ENCODE measurements at regions not wholly inside any gene's neighbourhood (a gene's known extent, or its start where the extent isn't known, plus 50 kb on each side); places are given as distances from the start of the nearest gene placed in this dataset.
"Not testable (repeated sequence)": the region's sequence is repeated elsewhere in the genome, so short reads cannot be mapped to it uniquely, and the experiment has no call there.

GRCh38 chr17:71757156-71757555, 363.7 kb upstream of the SOX9 start:
- no peak for ATAC-seq
- Mint-ChIP-seq H3K36me3 (ENCODE audit: low read depth) (no peaks in the 10 kb centered on the region), H3K27ac (no peak overlapping the region), H3K4me3 (no peak overlapping the region), H3K9me3 (ENCODE audit: low read depth) (no peaks in the 10 kb centered on the region), H3K4me1 (no peaks in the 10 kb centered on the region), H3K27me3 (no peaks in the 10 kb centered on the region)
- intact Hi-C loops (cut with DNase I, micrococcal nuclease) = no loop called here
- POLR2A ChIA-PET = interaction anchor here (0.7 kb wide), 1 partner anchor 63 kb away, joined by 5 read pairs; no protein-coding TSS in a partner anchor
- CTCF ChIA-PET = no interaction called here
- DNase-seq = no peak

GRCh38 chr17:71757956-71758355, 362.9 kb upstream of the SOX9 start:
- intact Hi-C loops (cut with DNase I, micrococcal nuclease) = no loop called here
- H3K27ac Mint-ChIP-seq = no peak overlapping the region
- H3K27me3 Mint-ChIP-seq = no peaks in the 10 kb centered on the region
- H3K4me1 Mint-ChIP-seq = no peaks in the 10 kb centered on the region
- H3K4me3 Mint-ChIP-seq = no peak overlapping the region
- no peaks in the 10 kb centered on the region for H3K36me3 Mint-ChIP-seq (ENCODE audit: low read depth)
- ATAC-seq (no peak), DNase-seq (no peak)
- H3K9me3 Mint-ChIP-seq (ENCODE audit: low read depth) = no peaks in the 10 kb centered on the region
- POLR2A ChIA-PET = no interaction called here
- CTCF ChIA-PET = no interaction called here

GRCh38 chr17:71759422-71760060, 361.3 kb upstream of the SOX9 start:
- Mint-ChIP-seq H3K9me3 (ENCODE audit: low read depth) (no peaks in the 10 kb centered on the region), H3K27ac (no peak overlapping the region), H3K36me3 (ENCODE audit: low read depth) (no peaks in the 10 kb centered on the region), H3K4me1 (no peaks in the 10 kb centered on the region), H3K4me3 (no peak overlapping the region), H3K27me3 (no peaks in the 10 kb centered on the region)
- ChIA-PET POLR2A (no interaction called here), CTCF (no interaction called here)
- ATAC-seq = no peak
- DNase-seq = no peak
- intact Hi-C loops (cut with DNase I, micrococcal nuclease) = no loop called here

GRCh38 chr17:71760062-71760720, 360.6 kb upstream of the SOX9 start:
- ChIA-PET POLR2A (no interaction called here), CTCF (interaction anchor here (0.7 kb wide), 1 partner anchor 214 kb away, joined by 3 read pairs; no protein-coding TSS in a partner anchor)
- ATAC-seq (no peak), DNase-seq (no peak)
- H3K27me3 Mint-ChIP-seq = no peaks in the 10 kb centered on the region
- H3K36me3 Mint-ChIP-seq (ENCODE audit: low read depth) = no peaks in the 10 kb centered on the region
- H3K4me1 Mint-ChIP-seq = no peaks in the 10 kb centered on the region
- intact Hi-C loops (cut with DNase I, micrococcal nuclease) = no loop called here
- H3K9me3 Mint-ChIP-seq (ENCODE audit: low read depth) = no peaks in the 10 kb centered on the region
- no peak overlapping the region for H3K4me3 Mint-ChIP-seq
- no peak overlapping the region for H3K27ac Mint-ChIP-seq

- intact Hi-C loops (cut with DNase I, micrococcal nuclease) = no loop called here
- H3K9me3 Mint-ChIP-seq (ENCODE audit: low read depth) = peaks cover 2% of the 10 kb centered on the region
- CTCF ChIA-PET = no interaction called here
- no peaks in the 10 kb centered on the region for H3K27me3 Mint-ChIP-seq
- H3K36me3 Mint-ChIP-seq (ENCODE audit: low read depth) = no peaks in the 10 kb centered on the region
- H3K27ac Mint-ChIP-seq = no peak overlapping the region
- DNase-seq = no peak
- no peak overlapping the region for H3K4me3 Mint-ChIP-seq
- POLR2A ChIA-PET = no interaction called here
- no peaks in the 10 kb centered on the region for H3K4me1 Mint-ChIP-seq
- no peak for ATAC-seq
Measured at GRCh38 chr17:71762526-71762925, 358.3 kb upstream of the SOX9 start.

GRCh38 chr17:71764505-71764904, 356.3 kb upstream of the SOX9 start:
- Mint-ChIP-seq H3K4me1 (no peaks in the 10 kb centered on the region), H3K36me3 (ENCODE audit: low read depth) (no peaks in the 10 kb centered on the region), H3K9me3 (ENCODE audit: low read depth) (peaks cover 2% of the 10 kb centered on the region), H3K27ac (no peak overlapping the region), H3K4me3 (no peak overlapping the region), H3K27me3 (no peaks in the 10 kb centered on the region)
- DNase-seq = peak; percentile 6
- no peak for ATAC-seq
- CTCF ChIA-PET = no interaction called here
- intact Hi-C loops (cut with DNase I, micrococcal nuclease) = no loop called here
- POLR2A ChIA-PET = no interaction called here

- H3K27me3 Mint-ChIP-seq = no peaks in the 10 kb centered on the region
- POLR2A ChIA-PET = no interaction called here
- no peak overlapping the region for H3K4me3 Mint-ChIP-seq
- H3K9me3 Mint-ChIP-seq (ENCODE audit: low read depth) = peaks cover 2% of the 10 kb centered on the region
- H3K36me3 Mint-ChIP-seq (ENCODE audit: low read depth) = no peaks in the 10 kb centered on the region
- intact Hi-C loops (cut with DNase I, micrococcal nuclease) = no loop called here
- H3K4me1 Mint-ChIP-seq = no peaks in the 10 kb centered on the region
- H3K27ac Mint-ChIP-seq = no peak overlapping the region
- no peak for ATAC-seq
- CTCF ChIA-PET = no interaction called here
- DNase-seq = no peak
Measured at GRCh38 chr17:71765437-71765836, 355.4 kb upstream of the SOX9 start.

- peaks cover 12% of the 10 kb centered on the region for H3K9me3 Mint-ChIP-seq (ENCODE audit: low read depth)
- DNase-seq = no peak
- CTCF ChIA-PET = interaction anchor here (1.5 kb wide), 1 partner anchor 8 kb away, joined by 3 read pairs; no protein-coding TSS in a partner anchor
- intact Hi-C loops (cut with DNase I, micrococcal nuclease) = no loop called here
- no peaks in the 10 kb centered on the region for H3K4me1 Mint-ChIP-seq
- H3K4me3 Mint-ChIP-seq = no peak overlapping the region
- no peak for ATAC-seq
- H3K27ac Mint-ChIP-seq = no peak overlapping the region
- no peaks in the 10 kb centered on the region for H3K27me3 Mint-ChIP-seq
- H3K36me3 Mint-ChIP-seq (ENCODE audit: low read depth) = no peaks in the 10 kb centered on the region
- POLR2A ChIA-PET = no interaction called here
Measured at GRCh38 chr17:71769850-71770249, 351.0 kb upstream of the SOX9 start.

GRCh38 chr17:71777048-71777640, 343.7 kb upstream of the SOX9 start:
- POLR2A ChIA-PET = no interaction called here
- H3K4me1 Mint-ChIP-seq = no peaks in the 10 kb centered on the region

GRCh38 chr17:71779482-71779881, 341.3 kb upstream of the SOX9 start:
- intact Hi-C loops (cut with DNase I, micrococcal nuclease) = no loop called here
- CTCF ChIA-PET = no interaction called here
- Mint-ChIP-seq H3K4me1 (no peaks in the 10 kb centered on the region), H3K4me3 (no peak overlapping the region), H3K27me3 (peaks cover 3% of the 10 kb centered on the region), H3K9me3 (ENCODE audit: low read depth) (no peaks in the 10 kb centered on the region), H3K36me3 (ENCODE audit: low read depth) (no peaks in the 10 kb centered on the region), H3K27ac (no peak overlapping the region)
- no peak for ATAC-seq
- no peak for DNase-seq
- POLR2A ChIA-PET = no interaction called here

More at GRCh38 chr17:71777048-71777640, 343.7 kb upstream of the SOX9 start:
- Mint-ChIP-seq H3K9me3 (ENCODE audit: low read depth) (peaks cover 5% of the 10 kb centered on the region), H3K36me3 (ENCODE audit: low read depth) (no peaks in the 10 kb centered on the region), H3K27me3 (peaks cover 3% of the 10 kb centered on the region), H3K4me3 (no peak overlapping the region), H3K27ac (no peak overlapping the region)
- CTCF ChIA-PET = interaction anchor here (0.5 kb wide), 1 partner anchor 16 kb away, joined by 4 read pairs; no protein-coding TSS in a partner anchor
- intact Hi-C loops (cut with DNase I, micrococcal nuclease) = no loop called here
- DNase-seq (no peak), ATAC-seq (no peak)

- Mint-ChIP-seq H3K27ac (no peak overlapping the region), H3K27me3 (peaks cover 2% of the 10 kb centered on the region), H3K4me3 (no peak overlapping the region), H3K36me3 (ENCODE audit: low read depth) (no peaks in the 10 kb centered on the region), H3K4me1 (no peaks in the 10 kb centered on the region), H3K9me3 (ENCODE audit: low read depth) (peaks cover 4% of the 10 kb centered on the region)
- ChIA-PET CTCF (interaction anchor here (0.7 kb wide), 1 partner anchor 16 kb away, joined by 3 read pairs; no protein-coding TSS in a partner anchor), POLR2A (no interaction called here)
- ATAC-seq = no peak
- DNase-seq = no peak
- intact Hi-C loops (cut with DNase I, micrococcal nuclease) = no loop called here
Measured at GRCh38 chr17:71780596-71780995, 340.2 kb upstream of the SOX9 start.

- DNase-seq; H3K36me3 Mint-ChIP-seq (ENCODE audit: low read depth); H3K27ac Mint-ChIP-seq; H3K4me1 Mint-ChIP-seq; intact Hi-C loops (cut with DNase I, micrococcal nuclease); H3K9me3 Mint-ChIP-seq (ENCODE audit: low read depth); POLR2A ChIA-PET; ATAC-seq; H3K27me3 Mint-ChIP-seq; H3K4me3 Mint-ChIP-seq: not testable (repeated sequence)
- CTCF ChIA-PET = interaction anchor here (0.8 kb wide), 1 partner anchor 18 kb away, joined by 3 read pairs; no protein-coding TSS in a partner anchor
Measured at GRCh38 chr17:71782021-71782420, 338.8 kb upstream of the SOX9 start.
